Tongue (tissue), 1 donor: ENCODE measurements at regions not wholly inside any gene's neighbourhood (a gene's known extent, or its start where the extent isn't known, plus 50 kb on each side); places are given as distances from the start of the nearest gene placed in this dataset.
"Not testable (repeated sequence)": the region's sequence is repeated elsewhere in the genome, so short reads cannot be mapped to it uniquely, and the experiment has no call there.

Experiments
- DNase-seq: peaks from one replicate; pipeline ENCODE4 v3.0.0-alpha.2; 2015

DNA sequence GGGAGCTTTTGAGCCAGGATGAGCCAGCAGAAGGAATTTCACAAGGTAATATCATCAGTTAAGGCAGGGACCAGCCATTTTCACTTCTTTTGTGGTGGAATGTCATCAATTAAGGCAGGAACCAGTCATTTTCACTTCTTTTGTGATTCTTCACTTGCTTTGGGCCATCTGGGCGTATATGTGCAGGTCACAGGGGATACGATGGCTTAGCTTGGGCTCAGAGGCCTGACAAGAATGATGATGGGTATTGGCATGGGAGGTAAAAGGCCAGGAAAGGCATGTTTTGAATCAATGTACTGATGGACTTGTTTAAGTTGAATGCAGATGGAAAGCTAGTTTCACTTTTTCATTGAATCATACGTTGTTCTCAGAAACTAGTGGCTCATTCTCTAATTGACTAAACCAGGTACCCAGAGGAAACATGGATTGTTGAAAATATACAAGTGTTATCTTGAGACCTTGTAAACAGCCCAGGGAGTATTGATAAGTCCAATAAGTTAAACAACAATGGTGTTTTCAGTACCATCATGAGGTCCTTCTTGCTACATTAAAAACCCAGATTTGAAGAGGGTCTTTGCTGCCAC, 1672.5 kb upstream of the DDX18 start:
- no peak for DNase-seq

GRCh38 chr2:116142644-116143227, 1671.8 kb upstream of the DDX18 start:
- no peak for DNase-seq

- no peak for DNase-seq
Observed at GRCh38 chr2:116145031-116145430, 1669.5 kb upstream of the DDX18 start.

GRCh38 chr2:116148361-116148760, 1666.1 kb upstream of the DDX18 start:
- no peak for DNase-seq

DNA sequence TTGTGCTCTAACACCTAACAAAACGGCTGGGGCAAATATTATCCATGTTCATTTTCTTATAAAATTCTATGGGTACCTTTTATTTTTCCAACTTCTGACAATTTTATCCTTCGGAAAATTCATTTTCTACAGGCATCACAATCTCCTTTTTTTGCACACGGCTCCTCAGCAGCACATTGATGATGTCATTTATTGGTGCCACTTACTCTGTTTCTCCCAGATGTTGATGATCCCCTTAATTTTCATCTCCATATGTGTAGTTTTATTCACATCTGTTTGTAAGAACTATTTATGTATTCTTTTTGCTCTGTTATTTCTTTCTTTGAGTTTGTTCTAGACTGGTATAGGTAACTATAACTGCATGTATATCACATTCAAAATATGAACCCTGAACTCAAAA, 1660.8 kb upstream of the DDX18 start:
- DNase-seq: no peak

DNA sequence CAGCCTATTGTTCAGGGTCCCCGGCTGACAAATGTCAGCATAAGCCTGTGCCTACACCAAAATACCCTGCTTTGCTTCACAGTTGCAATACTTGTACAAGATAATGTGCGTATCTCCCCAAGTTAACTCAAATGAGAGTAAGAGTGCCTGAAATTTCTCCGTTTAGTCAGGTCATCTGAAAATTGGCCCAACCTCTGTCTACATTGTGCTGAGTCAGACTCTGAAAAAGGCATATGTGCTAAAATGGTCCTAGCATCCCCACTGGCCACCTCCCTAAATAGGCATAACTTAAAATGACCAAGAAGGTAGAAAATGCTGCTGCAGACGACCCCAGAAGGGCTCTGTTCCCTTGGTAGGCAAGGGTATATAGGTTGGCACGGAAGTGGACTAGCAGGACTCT, 1653.8 kb upstream of the DDX18 start:
- no peak for DNase-seq

- DNase-seq: no peak
Observed at GRCh38 chr2:116162395-116162794, 1652.1 kb upstream of the DDX18 start.

GRCh38 chr2:116167107-116167506, 1647.4 kb upstream of the DDX18 start:
- no peak for DNase-seq

DNA sequence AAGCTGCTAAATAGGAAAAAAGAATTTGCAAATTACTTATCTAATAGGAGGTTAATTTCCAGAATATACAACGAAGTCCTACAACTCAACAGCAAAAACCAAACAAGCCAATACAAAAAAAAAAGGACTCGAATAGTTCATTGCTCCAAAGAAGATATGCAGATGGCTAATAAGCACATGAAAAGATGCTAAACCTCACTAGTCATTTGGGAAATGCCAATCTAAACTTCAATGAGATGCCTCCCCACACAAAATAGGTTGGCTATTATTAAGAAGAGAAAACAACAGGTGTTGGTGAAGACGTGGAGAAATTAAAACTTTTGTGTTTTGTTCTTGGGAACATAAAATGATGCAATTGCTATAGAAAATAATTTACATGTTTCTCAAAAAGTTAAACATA, 1634.4 kb upstream of the DDX18 start:
- DNase-seq: no peak

DNA sequence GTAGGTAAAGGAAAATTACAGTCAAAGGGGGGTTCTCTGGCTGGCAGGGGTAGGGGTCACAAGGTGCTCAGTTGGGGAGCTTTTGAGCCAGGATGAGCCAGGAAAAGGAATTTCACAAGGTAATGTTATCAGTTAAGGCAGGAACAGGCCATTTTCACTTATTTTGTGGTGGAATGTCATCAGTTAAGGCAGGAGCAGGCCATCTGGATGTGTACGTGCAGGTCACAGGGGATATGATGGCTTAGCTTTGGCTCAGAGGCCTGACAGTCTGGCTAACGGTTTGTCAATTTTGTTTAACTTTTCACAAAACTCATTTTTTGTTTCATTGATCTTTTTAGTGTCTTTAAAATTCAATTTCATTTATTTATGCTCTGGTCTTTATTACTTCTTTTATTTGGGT, 1623.8 kb upstream of the DDX18 start:
- DNase-seq: not testable (repeated sequence)

GRCh38 chr2:116200086-116200485, 1614.4 kb upstream of the DDX18 start:
- DNase-seq: no peak

- no peak for DNase-seq
Observed at GRCh38 chr2:116211719-116212118, 1602.8 kb upstream of the DDX18 start.

DNA sequence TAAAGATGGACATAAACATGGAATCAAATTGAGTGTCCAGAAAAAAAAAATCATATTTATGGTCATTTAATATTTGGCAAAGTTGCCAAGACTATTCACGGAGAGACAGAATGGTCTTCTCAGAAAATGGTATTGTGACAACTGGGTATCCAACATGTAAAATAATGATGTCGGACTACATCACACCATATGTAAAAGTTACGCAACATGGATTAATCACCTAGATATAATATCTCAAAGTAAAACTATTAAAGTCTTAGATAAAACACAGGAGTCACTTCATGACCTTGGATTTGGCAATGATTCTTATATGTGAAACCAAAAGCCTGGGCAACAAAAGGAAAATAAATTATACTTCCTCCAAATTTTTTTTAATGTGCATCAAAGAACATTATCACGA, 1591.7 kb upstream of the DDX18 start:
- no peak for DNase-seq

GRCh38 chr2:116223912-116224311, 1590.6 kb upstream of the DDX18 start:
- no peak for DNase-seq

DNA sequence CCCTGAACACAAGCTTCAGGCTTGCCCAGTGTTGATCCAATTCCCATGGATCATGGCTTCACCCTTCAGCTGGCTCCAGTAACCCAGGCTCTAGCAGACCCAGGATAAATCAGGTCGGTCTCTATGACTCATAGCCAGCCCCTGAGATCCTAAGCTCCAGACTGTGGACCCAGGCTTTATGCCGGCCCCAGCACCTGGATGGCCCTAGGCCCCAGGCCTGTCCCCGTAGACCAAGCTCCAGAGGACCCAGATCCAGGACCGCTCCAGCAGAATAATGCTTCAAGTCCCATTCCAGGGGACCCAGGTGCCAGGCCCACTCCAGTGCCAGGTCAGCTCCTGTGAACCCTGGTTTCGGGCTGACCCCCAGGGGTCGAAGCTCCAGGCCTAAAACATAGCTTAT, 1589.9 kb upstream of the DDX18 start:
- DNase-seq: no peak

- DNase-seq: no peak
Observed at GRCh38 chr2:116238511-116238910, 1576.0 kb upstream of the DDX18 start.

- DNase-seq: no peak
Observed at GRCh38 chr2:116250376-116250775, 1564.1 kb upstream of the DDX18 start.

GRCh38 chr2:116264872-116265271, 1549.6 kb upstream of the DDX18 start:
- DNase-seq: no peak

GRCh38 chr2:116269040-116269439, 1545.5 kb upstream of the DDX18 start:
- DNase-seq: no peak

DNA sequence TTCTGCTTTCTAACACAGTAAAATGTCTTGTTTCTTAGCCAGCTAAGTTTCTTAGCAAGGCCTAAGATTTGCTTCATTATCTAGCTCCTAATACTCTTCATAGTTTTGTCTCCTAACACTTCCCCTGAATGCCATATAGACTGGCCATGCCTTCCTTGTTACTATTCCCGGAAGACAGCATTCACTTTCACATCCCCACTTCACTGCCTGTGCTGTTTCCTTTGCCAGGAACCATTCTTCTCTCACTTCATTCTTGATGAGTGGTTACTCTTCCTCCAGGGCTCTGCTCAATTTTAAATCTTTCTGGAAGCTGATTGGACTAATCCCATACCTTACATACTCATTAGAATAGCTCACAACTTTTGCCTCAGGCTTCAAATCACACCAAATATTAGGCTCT, 1510.2 kb upstream of the DDX18 start:
- DNase-seq: no peak

DNA sequence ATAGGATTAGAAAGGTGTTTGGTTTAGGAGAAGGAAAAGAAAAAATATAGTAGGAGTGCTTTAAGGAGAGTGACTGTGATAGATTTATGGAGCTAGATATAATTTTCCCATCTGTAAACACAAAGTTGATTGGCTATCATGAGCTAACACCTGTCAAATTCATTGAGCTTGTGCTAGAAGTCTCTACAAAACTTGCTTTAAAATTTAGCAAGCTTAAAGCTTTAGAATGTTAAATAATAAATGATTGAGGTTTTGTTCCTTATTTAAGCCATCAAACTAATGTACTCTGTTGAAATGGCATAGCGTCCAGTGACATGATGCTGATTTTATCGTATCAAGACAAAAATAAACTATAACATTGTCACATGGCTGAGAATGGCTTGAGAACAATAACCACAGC, 1497.4 kb upstream of the DDX18 start:
- DNase-seq: no peak

DNA sequence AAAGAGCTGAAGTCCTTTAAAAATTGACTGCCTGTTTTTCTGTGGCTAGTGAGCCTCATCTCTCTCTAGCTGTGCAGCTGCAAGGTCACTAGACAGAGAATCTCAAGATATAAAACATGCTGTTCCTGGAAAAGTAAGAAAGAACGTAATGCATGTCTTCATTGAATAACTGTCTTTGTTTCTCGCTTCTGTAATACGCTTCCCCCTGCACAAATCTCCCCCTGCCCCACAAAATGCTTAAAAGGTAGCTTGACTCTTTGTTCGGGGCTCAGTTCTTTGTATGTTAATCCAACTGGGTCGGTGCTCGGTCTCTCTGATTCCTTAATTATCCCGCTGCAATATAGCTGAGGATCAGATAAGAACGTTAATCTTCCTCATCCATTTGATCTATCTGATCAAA, 1495.9 kb upstream of the DDX18 start:
- not testable (repeated sequence) for DNase-seq

DNA sequence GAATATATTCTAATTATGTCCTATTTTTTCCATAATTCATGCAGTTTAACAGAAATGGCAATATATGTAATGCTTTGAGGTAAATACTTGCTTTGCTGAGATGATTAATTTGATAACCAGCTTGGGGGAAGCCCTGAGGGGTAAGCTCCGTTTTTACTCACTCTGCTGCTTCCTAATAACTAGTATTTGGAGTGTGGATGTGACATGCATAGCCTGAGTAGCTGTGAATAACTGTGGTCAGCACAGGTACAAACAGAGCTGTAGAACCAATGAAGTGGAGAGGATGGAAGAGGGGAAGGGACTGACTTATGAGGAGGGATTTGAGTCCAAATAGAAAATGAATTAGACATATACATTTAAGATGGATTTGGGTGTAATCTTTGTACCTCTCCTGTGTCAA, 1495.5 kb upstream of the DDX18 start:
- DNase-seq: no peak

DNA sequence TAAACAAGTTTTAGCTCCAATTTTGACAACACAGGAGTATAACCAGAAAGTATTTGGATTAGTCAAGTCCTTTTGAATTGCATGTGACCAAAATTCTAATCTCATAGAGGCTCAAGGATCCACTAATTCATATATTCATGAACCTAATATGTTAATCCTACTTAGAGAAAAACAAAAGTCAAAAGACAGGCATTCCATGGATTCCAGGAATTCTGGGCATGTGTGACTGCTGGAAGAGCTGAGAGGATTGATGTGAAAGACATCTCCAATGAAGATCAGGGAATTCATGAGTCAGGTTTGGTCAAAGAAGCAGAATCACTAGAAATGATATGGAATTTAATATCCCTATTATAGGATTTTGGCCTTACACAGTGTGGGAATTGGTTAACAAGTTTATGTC, 1494.6 kb upstream of the DDX18 start:
- no peak for DNase-seq

DNA sequence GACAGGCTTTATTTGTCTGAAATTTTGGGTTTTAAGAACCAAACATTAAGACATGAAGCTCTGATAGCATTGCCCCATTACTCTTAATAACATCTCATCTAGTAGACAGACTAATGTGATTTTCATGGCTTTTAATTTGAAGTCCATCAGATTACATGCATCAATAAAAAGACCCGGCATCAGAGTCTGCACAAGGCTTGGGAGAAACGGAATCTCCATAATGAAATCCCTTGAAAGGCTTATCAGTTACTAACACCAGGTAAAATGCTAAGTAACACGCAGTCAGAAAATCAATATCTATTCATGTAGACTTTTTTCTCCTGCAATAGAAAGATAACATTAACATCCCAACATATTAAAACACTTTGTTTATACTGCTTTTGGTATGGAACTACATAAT, 1485.2 kb upstream of the DDX18 start:
- no peak for DNase-seq
